Activated CD4-positive, alpha-beta T cell treated with anti-CD3 and anti-CD28 coated beads for 36 hours (primary cell): ENCODE measurements at regions not wholly inside any gene's neighbourhood (a gene's known extent, or its start where the extent isn't known, plus 50 kb on each side); places are given as distances from the start of the nearest gene placed in this dataset.
"Not testable (repeated sequence)": the region's sequence is repeated elsewhere in the genome, so short reads cannot be mapped to it uniquely, and the experiment has no call there.

Experiments used
- ATAC-seq: fragments of 200-7000 bp; cut with Tn5 transposase; one replicate; pipeline ENCODE4 v1.10.0; 2021; ENCODE audit warnings: mild to moderate bottlenecking, moderate library complexity
- CTCF ChIA-PET: fragments of 350-600 bp; sonication (Branson Sonifier 250); formaldehyde crosslinking; loops from one replicate; lab custom pipeline; 2021; ENCODE audit warnings: antibody characterized with exemption; lab: Charles Lee
- POLR2A ChIA-PET: fragments of 350-600 bp; sonication (Branson Sonifier 250); formaldehyde crosslinking; loops from one replicate; lab custom pipeline; 2021; ENCODE audit warnings: antibody characterized with exemption, inconsistent platforms; lab: Charles Lee
- DNase-seq: peaks from one replicate; pipeline ENCODE4 v3.0.0-alpha.2; 2020
- H3K27ac Mint-ChIP-seq: one replicate; pipeline ENCODE4 v1.8.0; 2021; ENCODE audit warnings: mixed read lengths
- H3K27me3 Mint-ChIP-seq: one replicate; pipeline ENCODE4 v1.8.0; 2021; ENCODE audit warnings: mixed read lengths
- H3K36me3 Mint-ChIP-seq: one replicate; pipeline ENCODE4 v1.8.0; 2021; ENCODE audit warnings: low read depth, mixed read lengths
- H3K4me1 Mint-ChIP-seq: one replicate; pipeline ENCODE4 v1.8.0; 2021; ENCODE audit warnings: mixed read lengths
- H3K4me3 Mint-ChIP-seq: one replicate; pipeline ENCODE4 v1.8.0; 2021; ENCODE audit warnings: mild to moderate bottlenecking, moderate library complexity, mixed read lengths
- H3K9me3 Mint-ChIP-seq: one replicate; pipeline ENCODE4 v1.8.0; 2021; ENCODE audit warnings: low read depth, mixed read lengths
- intact Hi-C, 2 experiments: fragments of 100-400 bp; cut with DNase I in 1 of 2; cut with micrococcal nuclease in 1 of 2; formaldehyde crosslinking; loops; one replicate each; pipeline versions ENCODE4 v1.14.2 to v1.15.1; 2022 to 2024; cut with DNase I, micrococcal nuclease

DNA sequence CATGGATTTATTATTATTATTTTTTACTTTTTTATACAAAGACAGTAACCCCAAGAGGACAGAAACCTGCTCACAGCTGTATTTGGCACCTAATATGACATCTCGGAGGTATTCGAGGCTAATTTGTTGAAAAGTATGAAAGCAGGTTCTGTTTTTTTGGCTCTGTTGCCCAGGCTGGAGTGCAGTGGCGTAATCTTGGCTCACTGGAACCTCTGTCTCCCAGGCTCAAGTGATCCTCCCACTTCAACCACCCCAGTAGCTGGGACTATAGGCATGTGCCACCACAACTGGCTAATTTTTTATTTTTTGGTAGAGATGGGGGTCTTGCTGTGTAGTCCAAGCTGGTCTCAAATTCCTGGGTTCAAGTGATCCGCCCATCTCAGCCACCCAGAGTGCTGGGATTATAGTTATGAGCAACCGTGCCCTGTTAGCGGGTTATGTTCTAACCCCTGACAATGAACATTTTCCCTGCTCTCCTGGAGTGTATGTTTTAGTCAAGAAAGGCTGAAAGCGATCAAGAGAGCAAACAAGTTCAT is 53.7 kb upstream of the ZNF217 start:
- ATAC-seq (no peak), DNase-seq (no peak)
- H3K27ac Mint-ChIP-seq, result no peak overlapping the region
- peaks cover 25% of the 10 kb centered on the region for H3K4me1 Mint-ChIP-seq
- no peak overlapping the region for H3K4me3 Mint-ChIP-seq
- H3K27me3 Mint-ChIP-seq, result no peaks in the 10 kb centered on the region
- H3K9me3 Mint-ChIP-seq, result no peaks in the 10 kb centered on the region
- POLR2A ChIA-PET, result interaction anchor here (0.6 kb wide), 1 partner anchor 286 kb away, joined by 8 read pairs; no protein-coding TSS in a partner anchor
- CTCF ChIA-PET, result interaction anchor here (1.4 kb wide), 1 partner anchor 25 kb away, joined by 3 read pairs; no protein-coding TSS in a partner anchor
- intact Hi-C loops, result no loop called here
- no peaks in the 10 kb centered on the region for H3K36me3 Mint-ChIP-seq

DNA sequence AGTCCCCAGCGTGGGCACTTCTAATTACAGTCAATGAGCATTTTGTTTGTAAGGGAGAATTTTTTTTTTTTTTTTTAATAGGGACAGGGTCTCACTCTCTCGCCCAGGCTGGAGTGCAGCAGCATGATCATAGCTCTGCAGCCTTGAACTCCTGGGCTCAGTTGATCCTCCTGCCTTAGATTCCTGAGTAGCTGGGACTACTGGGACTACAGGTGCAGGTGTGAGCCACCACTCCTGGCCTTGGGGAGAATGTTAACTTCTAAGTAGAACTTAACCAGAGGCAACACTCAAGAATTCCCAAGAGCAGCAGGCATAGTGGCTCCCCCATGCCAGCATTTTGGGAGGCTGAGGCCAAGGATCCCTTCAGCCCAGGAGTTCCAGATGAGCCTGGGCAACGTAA is 52.9 kb upstream of the ZNF217 start:
- Mint-ChIP-seq H3K4me1 (peaks cover 26% of the 10 kb centered on the region), H3K9me3 (no peaks in the 10 kb centered on the region), H3K4me3 (no peak overlapping the region), H3K27ac (no peak overlapping the region), H3K27me3 (no peaks in the 10 kb centered on the region), H3K36me3 (no peaks in the 10 kb centered on the region)
- intact Hi-C loops, result no loop called here
- ATAC-seq, result no peak
- CTCF ChIA-PET, result interaction anchor here (0.9 to 1.4 kb wide), 2 partner anchors 11 to 24 kb away, joined by 3 read pairs; no protein-coding TSS in a partner anchor
- DNase-seq, result no peak
- POLR2A ChIA-PET, result interaction anchor here (0.6 kb wide), 1 partner anchor 661 kb away, joined by 4 read pairs; no protein-coding TSS in a partner anchor

DNA sequence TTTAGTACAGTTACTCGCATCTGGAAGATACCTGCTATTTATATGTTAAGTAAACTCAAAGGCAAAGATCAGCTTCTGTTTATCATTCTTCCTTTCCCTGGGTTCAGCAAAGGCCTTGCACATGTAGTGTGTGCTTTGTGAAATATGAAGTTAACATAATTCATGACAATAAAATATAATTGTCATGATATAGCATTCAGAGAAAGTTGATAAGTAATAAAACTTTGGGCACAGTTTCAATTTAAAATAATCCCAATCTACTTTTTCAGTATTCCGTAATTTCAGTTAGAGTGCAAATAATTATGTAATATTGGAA is 51.9 kb upstream of the ZNF217 start:
- POLR2A ChIA-PET, result no interaction called here
- Mint-ChIP-seq H3K27me3 (no peaks in the 10 kb centered on the region), H3K4me3 (no peak overlapping the region)

DNA sequence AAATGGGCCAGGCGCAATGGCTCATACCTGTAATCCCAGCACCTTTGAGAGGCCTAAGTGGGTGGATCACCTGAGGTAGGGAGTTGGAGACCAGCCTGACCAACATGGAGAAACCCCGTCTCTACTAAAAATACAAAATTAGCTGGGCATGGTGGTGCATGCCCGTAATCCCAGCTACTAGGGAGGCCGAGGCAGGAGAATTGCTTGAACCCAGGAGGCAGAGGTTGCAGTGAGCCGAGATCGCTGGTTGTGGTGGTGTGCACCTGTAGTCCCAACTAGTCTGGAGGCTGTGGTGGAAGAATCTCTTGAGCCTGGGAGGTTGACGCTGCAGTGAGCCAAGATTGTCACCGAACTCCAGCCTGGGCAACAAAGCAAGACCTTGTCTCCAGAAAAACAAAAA is 50.5 kb upstream of the ZNF217 start:
- H3K4me3 Mint-ChIP-seq, H3K27me3 Mint-ChIP-seq, DNase-seq, H3K27ac Mint-ChIP-seq, H3K9me3 Mint-ChIP-seq, H3K36me3 Mint-ChIP-seq, ATAC-seq: not testable (repeated sequence)
- ChIA-PET POLR2A (interaction anchor here (0.7 kb wide), 1 partner anchor 52 kb away, joined by 6 read pairs; no protein-coding TSS in a partner anchor), CTCF (interaction anchor here (1.8 kb wide), 1 partner anchor 12 kb away, joined by 7 read pairs; no protein-coding TSS in a partner anchor)
- intact Hi-C loops, result loop anchor here in 1 of 2 experiments (5.0 kb wide), 1 partner anchor 43 kb away; no protein-coding TSS in a partner anchor
- H3K4me1 Mint-ChIP-seq, result peaks cover 33% of the 10 kb centered on the region

More for the DNA sequence above, 51.9 kb upstream of the ZNF217 start:
- DNase-seq, result no peak
- no peak for ATAC-seq
- CTCF ChIA-PET, result interaction anchor here (0.6 to 0.7 kb wide), 2 partner anchors 12 to 228 kb away, joined by 3 to 4 read pairs; no protein-coding TSS in a partner anchor
- peaks cover 33% of the 10 kb centered on the region for H3K4me1 Mint-ChIP-seq
- H3K9me3 Mint-ChIP-seq, result no peaks in the 10 kb centered on the region
- no peaks in the 10 kb centered on the region for H3K36me3 Mint-ChIP-seq
- intact Hi-C loops, result no loop called here
- H3K27ac Mint-ChIP-seq, result no peak overlapping the region
